GM18502 (cell line): ENCODE measurements at regions not wholly inside any gene's neighbourhood (a gene's known extent, or its start where the extent isn't known, plus 50 kb on each side); places are given as distances from the start of the nearest gene placed in this dataset.

Source experiments
- ATAC-seq: cut with Tn5 transposase; IDR thresholded peaks from one replicate; pipeline ENCODE4 v1.9.1; 2021; ENCODE audit warnings: mild to moderate bottlenecking; ENCODE audit not compliant: unreplicated experiment, poor library complexity

- ATAC-seq: no peak
Observed at GRCh38 chrX:103158317-103158621, 56.6 kb upstream of the BEX4 start.

DNA sequence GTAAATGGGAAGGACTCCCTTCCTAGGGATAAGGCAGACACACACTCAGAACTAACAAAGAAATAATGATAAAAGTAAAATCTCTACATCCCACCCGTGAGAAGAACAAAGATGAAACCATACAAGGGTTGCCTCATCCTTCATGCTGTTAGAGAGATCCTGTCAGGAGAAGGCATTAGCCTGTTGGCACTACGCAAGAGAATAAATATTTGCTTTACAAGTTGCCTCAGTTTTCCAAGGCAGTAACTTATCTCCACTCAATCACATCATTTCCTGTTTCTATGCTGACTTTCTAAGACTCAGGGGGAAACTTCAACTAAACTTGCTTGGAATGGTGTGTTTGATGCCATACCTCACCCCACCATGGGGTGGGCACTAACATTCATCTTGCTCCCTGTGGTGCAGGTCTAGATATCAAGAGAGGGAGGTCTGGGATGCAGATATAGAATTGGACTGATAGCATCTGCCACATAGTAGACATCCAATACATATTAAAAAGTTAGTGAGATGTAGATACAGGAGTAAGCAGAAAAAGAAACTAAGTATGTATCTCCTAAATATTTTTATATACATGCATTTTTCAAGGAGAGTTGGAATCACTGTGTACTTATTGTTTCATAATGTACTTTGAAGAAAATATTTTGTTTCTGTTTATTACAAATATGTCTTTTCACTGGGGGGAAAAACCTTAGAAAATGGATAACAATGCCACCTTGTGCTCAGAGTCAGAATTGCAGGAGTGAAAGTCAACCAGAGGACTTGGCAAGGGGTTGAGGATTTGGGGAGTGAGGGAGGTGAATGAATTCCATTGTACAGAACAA lies 57.2 kb upstream of the BEX4 start:
- peak; percentile 49 for ATAC-seq

- ATAC-seq: no peak
Observed at GRCh38 chrX:103155201-103155600, 59.7 kb upstream of the BEX4 start.

GRCh38 chrX:103153661-103154060 lies 60.7 kb upstream of the NXF3 start:
- no peak for ATAC-seq

DNA sequence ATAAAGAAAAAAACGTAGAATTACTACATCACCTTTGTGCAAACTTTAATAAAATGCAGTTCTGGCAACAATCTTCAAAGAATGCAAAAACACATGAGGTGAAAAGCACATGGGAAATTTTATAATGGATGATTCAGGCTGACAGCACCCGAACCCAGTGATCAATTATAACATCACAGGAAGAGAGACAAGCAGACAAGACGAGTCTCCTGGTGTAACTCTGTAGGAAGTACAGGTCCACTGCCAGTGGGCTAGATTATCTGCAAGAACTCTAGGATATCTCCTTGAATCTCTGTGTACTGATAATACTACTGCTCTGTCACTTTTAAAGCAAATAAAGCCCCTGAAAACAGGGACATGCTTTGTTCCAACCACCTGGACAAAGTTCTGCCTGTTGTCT lies 58.9 kb upstream of the NXF3 start:
- ATAC-seq: peak; percentile 10

- no peak for ATAC-seq
Observed at GRCh38 chrX:103149652-103150051, 56.7 kb upstream of the NXF3 start.

DNA sequence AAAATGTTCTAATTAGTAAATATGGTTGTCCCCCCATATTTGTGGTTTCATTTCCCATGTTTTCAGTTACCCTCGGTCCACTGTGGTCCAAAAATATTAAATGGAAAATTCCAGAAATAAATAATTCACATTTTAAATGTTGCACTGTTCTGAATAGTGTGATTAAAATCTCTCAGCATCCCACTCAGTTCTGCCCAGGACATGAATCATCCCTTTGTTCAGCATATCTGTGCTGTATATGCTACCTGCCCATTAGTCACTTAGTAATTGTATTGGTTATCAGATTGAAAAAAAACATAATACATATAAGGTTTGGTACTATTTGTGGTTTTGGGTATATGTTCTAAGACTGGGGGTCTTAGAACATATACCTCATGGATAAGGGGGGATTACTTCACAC lies 55.1 kb upstream of the NXF3 start:
- no peak for ATAC-seq
